NCI-H82 treated with DMSO at 0.1 percent for 48 hours (cell line): ENCODE measurements at regions not wholly inside any gene's neighbourhood (a gene's known extent, or its start where the extent isn't known, plus 50 kb on each side); places are given as distances from the start of the nearest gene placed in this dataset.

ENCODE experiments used
- DNase-seq: peaks from one replicate; lab custom pipeline; 2025; ENCODE audit not compliant: unreplicated experiment; lab: John Stamatoyannopoulos, UW

GRCh38 chr10:42970451-42971250 lies 106.2 kb upstream of the RET start:
- peak; percentile 37 for DNase-seq

GRCh38 chr10:42971251-42971599 lies 105.6 kb upstream of the RET start:
- peak; percentile 37 for DNase-seq

GRCh38 chr10:42972946-42973345 lies 103.9 kb upstream of the RET start:
- DNase-seq, result no peak

- no peak for DNase-seq
Measured at GRCh38 chr10:42973411-42973810, 103.5 kb upstream of the RET start.

GRCh38 chr10:42973870-42974692 lies 102.8 kb upstream of the RET start:
- no peak for DNase-seq

GRCh38 chr10:42974693-42975002 lies 102.2 kb upstream of the RET start:
- DNase-seq, result no peak

GRCh38 chr10:42975005-42975493 lies 101.8 kb upstream of the RET start:
- no peak for DNase-seq

- DNase-seq, result no peak
Measured at GRCh38 chr10:42975558-42976340, 101.1 kb upstream of the RET start.

- DNase-seq, result no peak
Measured at GRCh38 chr10:42976351-42977031, 100.4 kb upstream of the RET start.

GRCh38 chr10:42977032-42977416 lies 99.8 kb upstream of the RET start:
- no peak for DNase-seq

- no peak for DNase-seq
Measured at GRCh38 chr10:42979181-42979580, 97.7 kb upstream of the RET start.

GRCh38 chr10:42979721-42980467 lies 97.0 kb upstream of the RET start:
- DNase-seq, result no peak

GRCh38 chr10:42980553-42981357 lies 96.1 kb upstream of the RET start:
- DNase-seq, result no peak

- no peak for DNase-seq
Measured at GRCh38 chr10:42981358-42982236, 95.3 kb upstream of the RET start.

- no peak for DNase-seq
Measured at GRCh38 chr10:42982891-42983506, 93.9 kb upstream of the RET start.

- DNase-seq, result no peak
Measured at GRCh38 chr10:42983591-42983990, 93.3 kb upstream of the RET start.

- no peak for DNase-seq
Measured at GRCh38 chr10:42984035-42984610, 92.7 kb upstream of the RET start.
